ENCODE measurements at regions not wholly inside any gene's neighbourhood (a gene's known extent, or its start where the extent isn't known, plus 50 kb on each side); places are given as distances from the start of the nearest gene placed in this dataset.

DNA sequence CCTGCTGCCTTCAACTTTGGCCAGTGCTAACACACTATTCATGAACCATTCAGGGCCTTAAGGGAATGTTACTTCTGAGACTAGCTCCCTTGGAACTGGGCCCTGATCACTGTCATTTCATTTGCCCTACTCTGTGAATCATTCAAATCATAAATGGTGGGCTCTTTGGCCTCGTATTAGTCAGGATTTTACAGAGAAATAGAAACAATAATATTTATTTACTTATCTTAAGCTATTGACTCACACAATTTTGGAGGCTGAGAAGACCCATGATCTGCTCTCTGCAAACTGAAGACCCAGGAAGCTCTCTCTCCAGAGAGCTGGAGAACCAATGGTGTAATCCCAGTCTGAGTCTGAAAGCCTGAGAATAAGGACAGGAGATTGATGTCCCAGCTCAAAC is 398.5 kb downstream of the LRIG3 start:
- Histone ChIP-seq H2AFZ (replicated peaks; ENCODE audit: low read length, poor library complexity) (no peak overlapping the region), H3K4me3 (ENCODE audit: insufficient read depth, low read depth, low read length) (no peak overlapping the region), H2BK20ac (ENCODE audit: low read depth, low read length) (0 out of 2 replicates have a peak overlapping the region, but pooled peaks have one; percentile 20), H3K4me2 (ENCODE audit: low read depth, low read length) (no peak overlapping the region), H3K14ac (replicated peaks; ENCODE audit: low read depth, low read length) (0 out of 2 replicates have a peak overlapping the region, but pooled peaks have one; percentile 23), H3K36me3 (ENCODE audit: control insufficient read depth, insufficient read depth, low read length) (no peaks in the 10 kb centered on the region), H2AK5ac (ENCODE audit: low read depth, low read length) (no peak overlapping the region), H3K9me1 (ENCODE audit: insufficient read depth, low read length) (no peaks in the 10 kb centered on the region), H3K27me3 (ENCODE audit: control insufficient read depth, insufficient read depth, low read length) (no peaks in the 10 kb centered on the region), H3K4me1 (ENCODE audit: control insufficient read depth, insufficient read depth, low read length) (no peaks in the 10 kb centered on the region), H3K9ac (ENCODE audit: low read depth, low read length) (no peak overlapping the region), H4K5ac (ENCODE audit: low read depth, low read length) (no peak overlapping the region), H3K56ac (ENCODE audit: extremely low read depth, insufficient read depth, low read length) (no peak overlapping the region), H3K9me3 (ENCODE audit: control insufficient read depth, insufficient read depth, low read length) (peaks cover 13% of the 10 kb centered on the region), H3K27ac (ENCODE audit: insufficient read depth, low read length) (no peak overlapping the region), H3K18ac (ENCODE audit: low read depth, low read length) (no peak overlapping the region), H4K20me1 (ENCODE audit: insufficient read depth, low read length) (no peaks in the 10 kb centered on the region), H2BK15ac (ENCODE audit: low read depth, low read length) (no peak overlapping the region; the same call in 2 of the 3 replicates), H2BK5ac (ENCODE audit: low read depth, low read length, poor library complexity, severe bottlenecking) (no peak overlapping the region), H3K4ac (ENCODE audit: low read depth, low read length) (no peak overlapping the region), H4K8ac (ENCODE audit: low read depth in 2 of 2, low read length in 2 of 2) (peak overlapping the region in 1 of 2 experiments; percentile 15; a peak in 2 of 4 replicates), H3K23ac (ENCODE audit: low read depth, low read length) (no peak overlapping the region), H4K91ac (ENCODE audit: insufficient read depth, low read depth, low read length) (no peak overlapping the region), H2AK9ac (replicated peaks; ENCODE audit: low read depth, low read length, poor library complexity) (no peak overlapping the region), H3K79me1 (ENCODE audit: low read depth in 1 of 2, low read length in 2 of 2) (no peaks in the 10 kb centered on the region), H2BK120ac (ENCODE audit: low read depth, low read length) (no peak overlapping the region; the same call in 1 of the 2 replicates)
- DNase-seq (no peak), ATAC-seq (ENCODE audit: low read depth) (no peak)
- ChIA-PET CTCF (no interaction called here), POLR2A (ENCODE audit: unreplicated experiment) (no interaction called here)
- in situ Hi-C loops (cut with MboI; ENCODE audit: low sequenced_read_pairs) (no loop called here), dilution Hi-C loops (cut with HindIII; ENCODE audit: low sequenced_read_pairs, unreplicated experiment) (no loop called here), intact Hi-C loops (cut with micrococcal nuclease) (no loop called here)
- no TSS peak for BruUV-seq (replicated peaks)
- TF ChIP-seq NFE2L2 (IDR thresholded peaks at IDR 0.05; ENCODE audit: low read depth, low read length) (no peak), FOS (IDR thresholded peaks at IDR 0.05; ENCODE audit: low read depth, low read length) (no peak), MAFK (IDR thresholded peaks at IDR 0.05; ENCODE audit: low read depth, low read length) (no peak), POLR2A (IDR thresholded peaks at IDR 0.05; ENCODE audit: low read depth, low read length) (no peak), RAD21 (IDR thresholded peaks at IDR 0.05; ENCODE audit: low read length) (no peak), RFX5 (IDR thresholded peaks at IDR 0.05; ENCODE audit: low read depth, low read length) (no peak), SMC3 (IDR thresholded peaks at IDR 0.05; ENCODE audit: low read depth, low read length) (no peak), CEBPB (IDR thresholded peaks at IDR 0.05; ENCODE audit: low read depth, low read length) (no peak), BHLHE40 (IDR thresholded peaks at IDR 0.05; ENCODE audit: low read depth, low read length) (no peak), RCOR1 (IDR thresholded peaks at IDR 0.05; ENCODE audit: insufficient replicate concordance, low read length) (no peak)
- TF ChIP-seq, protein P1, sequence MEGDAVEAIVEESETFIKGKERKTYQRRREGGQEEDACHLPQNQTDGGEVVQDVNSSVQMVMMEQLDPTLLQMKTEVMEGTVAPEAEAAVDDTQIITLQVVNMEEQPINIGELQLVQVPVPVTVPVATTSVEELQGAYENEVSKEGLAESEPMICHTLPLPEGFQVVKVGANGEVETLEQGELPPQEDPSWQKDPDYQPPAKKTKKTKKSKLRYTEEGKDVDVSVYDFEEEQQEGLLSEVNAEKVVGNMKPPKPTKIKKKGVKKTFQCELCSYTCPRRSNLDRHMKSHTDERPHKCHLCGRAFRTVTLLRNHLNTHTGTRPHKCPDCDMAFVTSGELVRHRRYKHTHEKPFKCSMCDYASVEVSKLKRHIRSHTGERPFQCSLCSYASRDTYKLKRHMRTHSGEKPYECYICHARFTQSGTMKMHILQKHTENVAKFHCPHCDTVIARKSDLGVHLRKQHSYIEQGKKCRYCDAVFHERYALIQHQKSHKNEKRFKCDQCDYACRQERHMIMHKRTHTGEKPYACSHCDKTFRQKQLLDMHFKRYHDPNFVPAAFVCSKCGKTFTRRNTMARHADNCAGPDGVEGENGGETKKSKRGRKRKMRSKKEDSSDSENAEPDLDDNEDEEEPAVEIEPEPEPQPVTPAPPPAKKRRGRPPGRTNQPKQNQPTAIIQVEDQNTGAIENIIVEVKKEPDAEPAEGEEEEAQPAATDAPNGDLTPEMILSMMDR (conservative IDR thresholded peaks at IDR 0.05; ENCODE audit: low read depth, low read length), result no peak
- TF ChIP-seq, protein P2, sequence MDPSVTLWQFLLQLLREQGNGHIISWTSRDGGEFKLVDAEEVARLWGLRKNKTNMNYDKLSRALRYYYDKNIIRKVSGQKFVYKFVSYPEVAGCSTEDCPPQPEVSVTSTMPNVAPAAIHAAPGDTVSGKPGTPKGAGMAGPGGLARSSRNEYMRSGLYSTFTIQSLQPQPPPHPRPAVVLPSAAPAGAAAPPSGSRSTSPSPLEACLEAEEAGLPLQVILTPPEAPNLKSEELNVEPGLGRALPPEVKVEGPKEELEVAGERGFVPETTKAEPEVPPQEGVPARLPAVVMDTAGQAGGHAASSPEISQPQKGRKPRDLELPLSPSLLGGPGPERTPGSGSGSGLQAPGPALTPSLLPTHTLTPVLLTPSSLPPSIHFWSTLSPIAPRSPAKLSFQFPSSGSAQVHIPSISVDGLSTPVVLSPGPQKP (IDR thresholded peaks at IDR 0.05; ENCODE audit: borderline replicate concordance, low read depth, low read length), result no peak
- no CpG with 5 or more reads among the region's 1 CpG for WGBS, 2 experiments (ENCODE audit: extremely low coverage in 2 of 2, insufficient read length in 1 of 2)
